ENCODE measurements at regions not wholly inside any gene's neighbourhood (a gene's known extent, or its start where the extent isn't known, plus 50 kb on each side); places are given as distances from the start of the nearest gene placed in this dataset.

GRCh38 chr5:58286741-58287140 lies 173.1 kb downstream of the PLK2 start:
- TF ChIP-seq CTCF (IDR thresholded peaks at IDR 0.05), result no peak
- TF ChIP-seq POLR2A (IDR thresholded peaks at IDR 0.05), result no peak

Data from lower leg skin (tissue), 3 donors.